ENCODE measurements at regions not wholly inside any gene's neighbourhood (a gene's known extent, or its start where the extent isn't known, plus 50 kb on each side); places are given as distances from the start of the nearest gene placed in this dataset.
A peak's percentile ranks its signal among the peaks of the same experiment; 100 is the strongest.

DNA sequence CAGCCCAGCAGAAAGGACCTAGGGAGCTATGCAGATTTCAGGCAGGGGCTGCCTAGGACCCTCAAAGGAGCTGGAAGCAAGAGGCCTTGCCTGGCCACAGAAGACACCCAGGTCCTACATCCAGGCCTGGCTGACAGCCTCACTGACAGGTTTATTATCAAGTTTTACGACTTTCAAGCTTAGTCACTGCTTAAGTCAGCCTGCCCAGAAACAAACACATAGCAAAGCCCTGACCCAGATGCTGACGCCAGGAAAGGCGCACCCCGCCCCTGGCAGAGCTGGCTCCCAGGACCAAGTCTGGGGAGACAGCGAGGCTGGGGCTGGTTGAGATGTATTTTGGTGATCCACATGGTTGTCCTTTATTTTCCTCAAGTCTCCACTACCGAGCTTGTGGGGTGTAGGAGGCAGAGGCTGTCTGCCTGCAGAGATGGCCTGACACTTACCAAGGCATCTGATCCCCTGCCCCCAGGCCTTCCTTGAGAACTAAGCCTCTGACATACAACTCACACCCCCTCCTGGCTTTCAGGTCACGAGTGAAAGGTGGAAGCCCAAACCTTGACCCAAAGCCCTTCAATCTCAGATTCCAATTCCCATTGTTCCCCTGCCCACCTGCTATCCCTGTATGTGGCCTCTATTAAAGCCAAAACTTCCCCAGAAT, 80.7 kb upstream of the EMX2 start (continued):
- TF ChIP-seq, protein P1, sequence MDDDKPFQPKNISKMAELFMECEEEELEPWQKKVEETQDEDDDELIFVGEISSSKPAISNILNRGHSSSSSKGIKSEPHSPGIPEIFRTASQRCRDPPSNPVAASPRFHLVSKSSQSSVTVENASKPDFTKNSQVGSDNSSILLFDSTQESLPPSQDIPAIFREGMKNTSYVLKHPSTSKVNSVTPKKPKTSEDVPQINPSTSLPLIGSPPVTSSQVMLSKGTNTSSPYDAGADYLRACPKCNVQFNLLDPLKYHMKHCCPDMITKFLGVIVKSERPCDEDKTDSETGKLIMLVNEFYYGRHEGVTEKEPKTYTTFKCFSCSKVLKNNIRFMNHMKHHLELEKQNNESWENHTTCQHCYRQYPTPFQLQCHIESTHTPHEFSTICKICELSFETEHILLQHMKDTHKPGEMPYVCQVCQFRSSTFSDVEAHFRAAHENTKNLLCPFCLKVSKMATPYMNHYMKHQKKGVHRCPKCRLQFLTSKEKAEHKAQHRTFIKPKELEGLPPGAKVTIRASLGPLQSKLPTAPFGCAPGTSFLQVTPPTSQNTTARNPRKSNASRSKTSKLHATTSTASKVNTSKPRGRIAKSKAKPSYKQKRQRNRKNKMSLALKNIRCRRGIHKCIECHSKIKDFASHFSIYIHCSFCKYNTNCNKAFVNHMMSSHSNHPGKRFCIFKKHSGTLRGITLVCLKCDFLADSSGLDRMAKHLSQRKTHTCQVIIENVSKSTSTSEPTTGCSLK (tag by site-specific recombination; IDR thresholded peaks at IDR 0.05): no peak
- TF ChIP-seq ZNF37A (tag by site-specific recombination; IDR thresholded peaks at IDR 0.05): no peak
- TF ChIP-seq, protein P2, sequence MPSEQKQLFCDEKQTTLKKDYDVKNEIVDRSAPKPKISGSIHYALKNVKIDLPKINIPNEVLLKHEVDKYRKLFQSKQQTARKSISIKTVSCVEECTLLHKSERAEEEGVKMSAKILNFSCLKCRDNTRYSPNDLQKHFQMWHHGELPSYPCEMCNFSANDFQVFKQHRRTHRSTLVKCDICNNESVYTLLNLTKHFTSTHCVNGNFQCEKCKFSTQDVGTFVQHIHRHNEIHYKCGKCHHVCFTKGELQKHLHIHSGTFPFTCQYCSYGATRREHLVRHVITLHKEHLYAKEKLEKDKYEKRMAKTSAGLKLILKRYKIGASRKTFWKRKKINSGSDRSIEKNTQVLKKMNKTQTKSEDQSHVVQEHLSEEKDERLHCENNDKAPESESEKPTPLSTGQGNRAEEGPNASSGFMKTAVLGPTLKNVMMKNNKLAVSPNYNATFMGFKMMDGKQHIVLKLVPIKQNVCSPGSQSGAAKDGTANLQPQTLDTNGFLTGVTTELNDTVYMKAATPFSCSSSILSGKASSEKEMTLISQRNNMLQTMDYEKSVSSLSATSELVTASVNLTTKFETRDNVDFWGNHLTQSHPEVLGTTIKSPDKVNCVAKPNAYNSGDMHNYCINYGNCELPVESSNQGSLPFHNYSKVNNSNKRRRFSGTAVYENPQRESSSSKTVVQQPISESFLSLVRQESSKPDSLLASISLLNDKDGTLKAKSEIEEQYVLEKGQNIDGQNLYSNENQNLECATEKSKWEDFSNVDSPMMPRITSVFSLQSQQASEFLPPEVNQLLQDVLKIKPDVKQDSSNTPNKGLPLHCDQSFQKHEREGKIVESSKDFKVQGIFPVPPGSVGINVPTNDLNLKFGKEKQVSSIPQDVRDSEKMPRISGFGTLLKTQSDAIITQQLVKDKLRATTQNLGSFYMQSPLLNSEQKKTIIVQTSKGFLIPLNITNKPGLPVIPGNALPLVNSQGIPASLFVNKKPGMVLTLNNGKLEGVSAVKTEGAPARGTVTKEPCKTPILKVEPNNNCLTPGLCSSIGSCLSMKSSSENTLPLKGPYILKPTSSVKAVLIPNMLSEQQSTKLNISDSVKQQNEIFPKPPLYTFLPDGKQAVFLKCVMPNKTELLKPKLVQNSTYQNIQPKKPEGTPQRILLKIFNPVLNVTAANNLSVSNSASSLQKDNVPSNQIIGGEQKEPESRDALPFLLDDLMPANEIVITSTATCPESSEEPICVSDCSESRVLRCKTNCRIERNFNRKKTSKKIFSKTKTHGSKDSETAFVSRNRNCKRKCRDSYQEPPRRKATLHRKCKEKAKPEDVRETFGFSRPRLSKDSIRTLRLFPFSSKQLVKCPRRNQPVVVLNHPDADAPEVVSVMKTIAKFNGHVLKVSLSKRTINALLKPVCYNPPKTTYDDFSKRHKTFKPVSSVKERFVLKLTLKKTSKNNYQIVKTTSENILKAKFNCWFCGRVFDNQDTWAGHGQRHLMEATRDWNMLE (tag by site-specific recombination; conservative IDR thresholded peaks at IDR 0.05; ENCODE audit: low read depth): 0 out of 2 replicates have a peak, but pooled peaks have one; percentile 33
- TF ChIP-seq ZBTB10 (tag by site-specific recombination; IDR thresholded peaks at IDR 0.05): 0 out of 2 replicates have a peak, but pooled peaks have one; percentile 33
- TF ChIP-seq, protein P3, sequence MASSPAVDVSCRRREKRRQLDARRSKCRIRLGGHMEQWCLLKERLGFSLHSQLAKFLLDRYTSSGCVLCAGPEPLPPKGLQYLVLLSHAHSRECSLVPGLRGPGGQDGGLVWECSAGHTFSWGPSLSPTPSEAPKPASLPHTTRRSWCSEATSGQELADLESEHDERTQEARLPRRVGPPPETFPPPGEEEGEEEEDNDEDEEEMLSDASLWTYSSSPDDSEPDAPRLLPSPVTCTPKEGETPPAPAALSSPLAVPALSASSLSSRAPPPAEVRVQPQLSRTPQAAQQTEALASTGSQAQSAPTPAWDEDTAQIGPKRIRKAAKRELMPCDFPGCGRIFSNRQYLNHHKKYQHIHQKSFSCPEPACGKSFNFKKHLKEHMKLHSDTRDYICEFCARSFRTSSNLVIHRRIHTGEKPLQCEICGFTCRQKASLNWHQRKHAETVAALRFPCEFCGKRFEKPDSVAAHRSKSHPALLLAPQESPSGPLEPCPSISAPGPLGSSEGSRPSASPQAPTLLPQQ (tag by site-specific recombination; IDR thresholded peaks at IDR 0.05): peak; percentile 67; the same call in 1 of the 2 replicates
- TF ChIP-seq, protein P4, sequence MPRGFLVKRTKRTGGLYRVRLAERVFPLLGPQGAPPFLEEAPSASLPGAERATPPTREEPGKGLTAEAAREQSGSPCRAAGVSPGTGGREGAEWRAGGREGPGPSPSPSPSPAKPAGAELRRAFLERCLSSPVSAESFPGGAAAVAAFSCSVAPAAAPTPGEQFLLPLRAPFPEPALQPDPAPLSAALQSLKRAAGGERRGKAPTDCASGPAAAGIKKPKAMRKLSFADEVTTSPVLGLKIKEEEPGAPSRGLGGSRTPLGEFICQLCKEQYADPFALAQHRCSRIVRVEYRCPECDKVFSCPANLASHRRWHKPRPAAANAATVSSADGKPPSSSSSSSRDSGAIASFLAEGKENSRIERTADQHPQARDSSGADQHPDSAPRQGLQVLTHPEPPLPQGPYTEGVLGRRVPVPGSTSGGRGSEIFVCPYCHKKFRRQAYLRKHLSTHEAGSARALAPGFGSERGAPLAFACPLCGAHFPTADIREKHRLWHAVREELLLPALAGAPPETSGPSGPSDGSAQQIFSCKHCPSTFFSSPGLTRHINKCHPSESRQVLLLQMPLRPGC (tag by site-specific recombination; IDR thresholded peaks at IDR 0.05): peak; percentile 85
- no peak for TF ChIP-seq ZSCAN16 (tag by site-specific recombination; IDR thresholded peaks at IDR 0.05)
- TF ChIP-seq ZFP37 (tag by site-specific recombination; IDR thresholded peaks at IDR 0.05): 0 out of 2 replicates have a peak, but pooled peaks have one; percentile 24
- TF ChIP-seq, protein P5, sequence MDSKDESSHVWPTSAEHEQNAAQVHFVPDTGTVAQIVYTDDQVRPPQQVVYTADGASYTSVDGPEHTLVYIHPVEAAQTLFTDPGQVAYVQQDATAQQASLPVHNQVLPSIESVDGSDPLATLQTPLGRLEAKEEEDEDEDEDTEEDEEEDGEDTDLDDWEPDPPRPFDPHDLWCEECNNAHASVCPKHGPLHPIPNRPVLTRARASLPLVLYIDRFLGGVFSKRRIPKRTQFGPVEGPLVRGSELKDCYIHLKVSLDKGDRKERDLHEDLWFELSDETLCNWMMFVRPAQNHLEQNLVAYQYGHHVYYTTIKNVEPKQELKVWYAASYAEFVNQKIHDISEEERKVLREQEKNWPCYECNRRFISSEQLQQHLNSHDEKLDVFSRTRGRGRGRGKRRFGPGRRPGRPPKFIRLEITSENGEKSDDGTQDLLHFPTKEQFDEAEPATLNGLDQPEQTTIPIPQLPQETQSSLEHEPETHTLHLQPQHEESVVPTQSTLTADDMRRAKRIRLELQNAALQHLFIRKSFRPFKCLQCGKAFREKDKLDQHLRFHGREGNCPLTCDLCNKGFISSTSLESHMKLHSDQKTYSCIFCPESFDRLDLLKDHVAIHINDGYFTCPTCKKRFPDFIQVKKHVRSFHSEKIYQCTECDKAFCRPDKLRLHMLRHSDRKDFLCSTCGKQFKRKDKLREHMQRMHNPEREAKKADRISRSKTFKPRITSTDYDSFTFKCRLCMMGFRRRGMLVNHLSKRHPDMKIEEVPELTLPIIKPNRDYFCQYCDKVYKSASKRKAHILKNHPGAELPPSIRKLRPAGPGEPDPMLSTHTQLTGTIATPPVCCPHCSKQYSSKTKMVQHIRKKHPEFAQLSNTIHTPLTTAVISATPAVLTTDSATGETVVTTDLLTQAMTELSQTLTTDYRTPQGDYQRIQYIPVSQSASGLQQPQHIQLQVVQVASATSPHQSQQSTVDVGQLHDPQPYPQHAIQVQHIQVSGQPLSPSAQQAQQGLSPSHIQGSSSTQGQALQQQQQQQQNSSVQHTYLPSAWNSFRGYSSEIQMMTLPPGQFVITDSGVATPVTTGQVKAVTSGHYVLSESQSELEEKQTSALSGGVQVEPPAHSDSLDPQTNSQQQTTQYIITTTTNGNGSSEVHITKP (tag by site-specific recombination; IDR thresholded peaks at IDR 0.05): peak; percentile 54

Measured in HEK293 (cell line).